VCaP (cell line): ENCODE measurements at regions not wholly inside any gene's neighbourhood (a gene's known extent, or its start where the extent isn't known, plus 50 kb on each side); places are given as distances from the start of the nearest gene placed in this dataset.

Source experiments
- H3K27ac ChIP-seq: fragments of 450-650 bp; 2 replicates; pipeline ENCODE4 v1.5.1; 2017
- CTCF ChIP-seq: fragments of 450-650 bp; conservative IDR thresholded peaks from 2 replicates; pipeline ENCODE4 v1.5.1; 2017; ENCODE audit warnings: mild to moderate bottlenecking, moderate library complexity

DNA sequence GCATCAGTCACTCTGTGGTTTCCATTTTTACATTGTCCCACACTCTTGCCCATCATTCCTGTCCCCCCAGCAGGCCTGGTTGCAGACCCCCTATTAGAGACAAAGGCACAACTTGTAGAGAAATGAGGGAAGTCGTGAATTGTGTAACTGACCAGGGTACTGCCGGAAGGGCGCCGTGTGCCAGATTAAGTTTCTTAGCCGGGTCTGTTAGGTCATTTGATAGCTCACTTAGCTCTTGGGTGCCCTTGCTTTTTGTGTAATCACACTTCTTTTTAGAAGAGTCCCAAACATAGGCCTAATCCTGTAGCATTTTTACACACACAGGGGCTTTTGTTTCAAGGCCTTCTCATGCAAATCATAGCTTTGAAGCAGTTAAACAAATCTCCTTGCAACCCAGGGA lies 87.2 kb downstream of the CTAGE1 start:
- no peak for TF ChIP-seq CTCF
- H3K27ac ChIP-seq, result no peak overlapping the region

DNA sequence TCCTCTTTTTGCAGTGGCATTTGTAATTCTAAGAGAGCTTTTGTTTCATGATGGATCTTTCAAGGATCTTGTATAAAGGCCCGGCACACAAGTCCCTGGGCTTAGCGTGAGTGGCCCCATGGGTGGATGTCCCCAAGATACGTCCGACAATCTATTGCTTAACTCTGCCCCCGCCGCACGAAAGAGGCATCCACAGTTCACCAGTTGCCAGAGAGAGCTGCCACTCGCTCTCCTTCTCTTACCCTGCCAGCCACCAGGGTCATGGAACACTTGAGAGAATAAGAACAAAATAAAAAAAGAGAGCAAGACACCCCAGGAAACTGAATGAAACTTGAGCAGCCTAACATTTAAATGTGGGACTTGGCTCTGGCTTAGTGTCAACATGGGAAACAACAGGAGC lies 92.3 kb downstream of the CTAGE1 start:
- TF ChIP-seq CTCF, result no peak

GRCh38 chr18:22324191-22325131 lies 93.3 kb downstream of the CTAGE1 start:
- peak; percentile 23; the same call in 1 of the 2 replicates for TF ChIP-seq CTCF
- H3K27ac ChIP-seq, result no peak overlapping the region

More for the DNA sequence above, 92.3 kb downstream of the CTAGE1 start:
- H3K27ac ChIP-seq, result no peak overlapping the region

DNA sequence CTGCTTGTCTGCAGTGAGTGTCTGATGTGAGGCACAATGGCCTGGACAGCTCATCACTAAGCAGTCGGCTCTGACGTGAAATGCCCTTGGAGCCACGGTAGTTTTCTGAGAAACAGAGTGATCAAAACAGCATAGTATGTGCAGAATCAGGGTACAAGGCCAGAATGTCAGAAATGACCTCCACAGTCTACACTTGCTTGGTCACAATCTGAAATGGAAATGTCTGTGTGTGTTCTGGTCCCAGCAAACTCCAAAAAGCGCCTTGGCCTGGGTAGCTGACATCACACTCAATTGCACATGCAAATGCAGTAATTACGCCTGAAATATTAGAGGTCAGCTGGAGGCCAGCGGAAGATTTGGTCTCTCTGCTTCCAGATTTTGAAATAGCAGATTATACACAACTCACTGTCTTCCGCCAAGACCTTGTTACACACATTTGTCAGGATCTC lies 95.4 kb downstream of the CTAGE1 start:
- no peak for TF ChIP-seq CTCF

GRCh38 chr18:22320771-22321170 lies 96.9 kb downstream of the CTAGE1 start:
- no peak for TF ChIP-seq CTCF
- H3K27ac ChIP-seq, result no peak overlapping the region

More for the DNA sequence above, 95.4 kb downstream of the CTAGE1 start:
- H3K27ac ChIP-seq, result no peak overlapping the region

GRCh38 chr18:22320155-22320554 lies 97.6 kb downstream of the CTAGE1 start:
- H3K27ac ChIP-seq, result no peak overlapping the region
- TF ChIP-seq CTCF, result no peak

DNA sequence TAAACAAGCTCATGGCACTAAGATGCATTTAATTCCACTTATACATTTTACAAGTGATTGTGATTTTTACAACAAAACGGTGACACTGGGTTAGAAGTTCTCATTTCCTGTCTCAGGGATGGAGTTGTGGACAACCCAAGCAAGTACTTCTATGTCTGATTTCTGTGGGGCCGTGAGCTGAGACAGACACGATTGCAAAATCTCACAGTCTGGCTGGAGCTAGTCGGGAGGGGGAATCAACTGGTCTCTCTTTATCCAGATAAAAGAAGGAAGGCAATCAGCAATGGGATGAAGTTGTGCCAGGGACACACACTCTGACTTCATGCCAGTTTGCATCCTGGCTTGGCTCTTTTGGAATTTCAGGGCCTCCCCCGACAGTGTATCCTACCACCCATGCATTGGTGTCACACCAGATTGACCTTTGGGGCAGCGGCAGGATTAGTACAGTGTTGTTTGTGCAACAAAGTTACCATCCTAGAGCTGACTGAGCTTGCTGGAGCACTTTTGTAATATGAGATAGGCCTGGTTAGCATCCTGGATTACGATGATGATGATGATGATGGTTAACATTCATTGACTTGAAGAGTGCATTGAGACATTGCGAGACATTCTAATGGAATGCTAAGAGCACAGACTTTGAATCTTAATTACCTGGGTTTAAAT lies 98.8 kb downstream of the CTAGE1 start:
- H3K27ac ChIP-seq, result no peak overlapping the region
- TF ChIP-seq CTCF, result no peak
